A549 (cell line): ENCODE measurements at regions not wholly inside any gene's neighbourhood (a gene's known extent, or its start where the extent isn't known, plus 50 kb on each side); places are given as distances from the start of the nearest gene placed in this dataset.

Experiments used
- CTCF ChIP-seq: fragments of >200 bp; sonication (Bioruptor Twin); formaldehyde crosslinking; IDR thresholded peaks from 3 replicates; pipeline ENCODE4 v1.5.1; 2016
- EP300 ChIP-seq, 2 experiments: fragments of >200 bp; sonication (Bioruptor Twin); formaldehyde crosslinking; IDR thresholded peaks; 2 replicates in 1 of 2; 3 replicates in 1 of 2; pipeline ENCODE4 v1.6.1; 2016 to 2017
- HOXA7 ChIP-seq: fragments of 250-450 bp; sonication (Bioruptor Pico); IDR thresholded peaks from 2 replicates; pipeline ENCODE4 v1.5.0; 2020; ENCODE audit warnings: mild to moderate bottlenecking, moderate library complexity
- POLR2A ChIP-seq: IDR thresholded peaks from 2 replicates; pipeline ENCODE4 v1.6.1; 2012; ENCODE audit warnings: mild to moderate bottlenecking, low read length

GRCh38 chr3:1971780-1972179 lies 126.9 kb upstream of the CNTN4 start:
- TF ChIP-seq POLR2A (no peak), EP300 (IDR thresholded peaks at IDR 0.05) (no peak), CTCF (no peak), HOXA7 (CRISPR knock-in tag) (no peak)
